Omental fat pad (tissue), 3 donors: ENCODE measurements at regions not wholly inside any gene's neighbourhood (a gene's known extent, or its start where the extent isn't known, plus 50 kb on each side); places are given as distances from the start of the nearest gene placed in this dataset.

Experiments
- ATAC-seq: fragments of 150-250 bp; one replicate; pipeline ENCODE4 v1.9.1; 2016; ENCODE audit warnings: mild to moderate bottlenecking, moderate library complexity; ENCODE audit not compliant: low FRiP score
- DNase-seq: peaks from one replicate; pipeline ENCODE4 v3.0.0-alpha.2; 2019; ENCODE audit warnings: low spot score
- TF ChIP-seq, protein P1 (sequence below), 3 donors: fragments of 450-650 bp; IDR thresholded peaks; one replicate each; pipeline ENCODE4 v1.5.1; 2016 to 2017; ENCODE audit warnings: antibody characterized with exemption in 3 of 3, mild to moderate bottlenecking in 3 of 3, moderate library complexity in 2 of 3

- DNase-seq (no peak), ATAC-seq (no peak)
- TF ChIP-seq, protein P1, sequence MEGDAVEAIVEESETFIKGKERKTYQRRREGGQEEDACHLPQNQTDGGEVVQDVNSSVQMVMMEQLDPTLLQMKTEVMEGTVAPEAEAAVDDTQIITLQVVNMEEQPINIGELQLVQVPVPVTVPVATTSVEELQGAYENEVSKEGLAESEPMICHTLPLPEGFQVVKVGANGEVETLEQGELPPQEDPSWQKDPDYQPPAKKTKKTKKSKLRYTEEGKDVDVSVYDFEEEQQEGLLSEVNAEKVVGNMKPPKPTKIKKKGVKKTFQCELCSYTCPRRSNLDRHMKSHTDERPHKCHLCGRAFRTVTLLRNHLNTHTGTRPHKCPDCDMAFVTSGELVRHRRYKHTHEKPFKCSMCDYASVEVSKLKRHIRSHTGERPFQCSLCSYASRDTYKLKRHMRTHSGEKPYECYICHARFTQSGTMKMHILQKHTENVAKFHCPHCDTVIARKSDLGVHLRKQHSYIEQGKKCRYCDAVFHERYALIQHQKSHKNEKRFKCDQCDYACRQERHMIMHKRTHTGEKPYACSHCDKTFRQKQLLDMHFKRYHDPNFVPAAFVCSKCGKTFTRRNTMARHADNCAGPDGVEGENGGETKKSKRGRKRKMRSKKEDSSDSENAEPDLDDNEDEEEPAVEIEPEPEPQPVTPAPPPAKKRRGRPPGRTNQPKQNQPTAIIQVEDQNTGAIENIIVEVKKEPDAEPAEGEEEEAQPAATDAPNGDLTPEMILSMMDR (IDR thresholded peaks at IDR 0.05), result no peak
These were observed 233.4 kb upstream of the NR4A3 start for GRCh38 chr9:99588299-99588698.

- DNase-seq (no peak), ATAC-seq (no peak)
- TF ChIP-seq, protein P1 (IDR thresholded peaks at IDR 0.05), result no peak
These were observed 232.9 kb upstream of the NR4A3 start for GRCh38 chr9:99588747-99589146.

GRCh38 chr9:99590410-99590809, 231.3 kb upstream of the NR4A3 start:
- DNase-seq (no peak), ATAC-seq (no peak)
- TF ChIP-seq, protein P1 (IDR thresholded peaks at IDR 0.05), result no peak

- DNase-seq (no peak), ATAC-seq (no peak)
- TF ChIP-seq, protein P1 (IDR thresholded peaks at IDR 0.05), result no peak
These were observed 230.8 kb upstream of the NR4A3 start for GRCh38 chr9:99590840-99591239.

DNA sequence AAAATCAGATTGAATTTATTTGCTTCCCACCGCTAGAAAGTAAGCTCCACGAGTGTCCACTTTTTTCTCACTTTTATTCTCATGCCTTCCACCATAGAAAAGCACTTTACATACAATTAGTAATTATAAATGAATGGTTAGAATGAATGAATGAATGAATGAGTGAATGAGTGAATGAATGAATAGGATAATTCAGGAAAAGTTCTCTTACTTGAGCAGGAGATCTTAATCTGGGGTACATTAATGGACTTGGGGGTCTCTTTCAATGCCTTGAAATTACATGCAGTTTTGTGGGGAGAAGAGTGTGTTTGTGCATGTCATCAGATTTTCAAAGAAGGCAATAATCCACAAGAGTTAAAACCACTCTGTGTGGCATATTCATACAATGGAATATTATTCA, 229.9 kb upstream of the NR4A3 start:
- ATAC-seq, result no peak
- TF ChIP-seq, protein P1 (IDR thresholded peaks at IDR 0.05), result no peak
- no peak for DNase-seq

DNA sequence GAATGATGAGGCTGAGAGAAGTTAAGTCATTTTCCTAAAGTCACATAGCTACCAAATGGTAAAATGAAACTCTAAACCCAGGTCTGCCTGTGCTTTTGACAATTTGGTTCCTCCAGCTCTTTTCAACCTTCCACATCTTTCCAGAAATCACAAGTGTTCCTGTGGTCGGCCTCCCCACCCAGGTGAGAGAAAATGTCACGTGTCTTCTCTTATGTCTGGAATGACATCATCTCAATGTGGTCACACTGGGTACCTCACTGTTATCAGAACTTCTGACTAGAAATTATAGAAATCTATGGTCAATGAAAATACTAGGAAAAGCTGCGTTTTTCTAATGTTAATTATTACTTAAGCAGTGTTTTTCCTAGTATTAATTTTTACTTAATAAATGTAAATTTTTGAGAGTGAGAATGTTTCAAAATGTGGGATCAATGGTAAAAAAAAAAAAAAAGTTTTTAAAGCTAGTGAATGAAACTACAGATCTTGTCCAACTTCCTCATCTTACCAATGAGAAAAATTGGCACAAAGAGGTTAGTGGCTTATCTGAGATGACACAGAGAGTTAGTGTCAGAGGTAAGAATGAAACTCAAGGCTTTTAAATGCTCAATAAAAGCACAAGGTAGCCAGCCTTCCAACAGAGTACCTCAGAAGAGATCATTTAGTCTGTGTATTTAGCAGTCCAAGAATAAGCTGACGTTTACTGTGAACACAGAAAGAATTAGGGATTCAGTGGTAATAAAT, 228.7 kb upstream of the NR4A3 start:
- DNase-seq, result no peak
- no peak for ATAC-seq
- TF ChIP-seq, protein P1 (IDR thresholded peaks at IDR 0.05), result no peak

- ATAC-seq (no peak), DNase-seq (no peak)
- TF ChIP-seq, protein P1 (IDR thresholded peaks at IDR 0.05), result no peak
These were observed 228.1 kb upstream of the NR4A3 start for GRCh38 chr9:99593610-99594009.
